Thyroid gland (tissue), 4 donors: ENCODE measurements at regions not wholly inside any gene's neighbourhood (a gene's known extent, or its start where the extent isn't known, plus 50 kb on each side); places are given as distances from the start of the nearest gene placed in this dataset.
A peak's percentile ranks its signal among the peaks of the same experiment; 100 is the strongest.
"Not testable (repeated sequence)": the region's sequence is repeated elsewhere in the genome, so short reads cannot be mapped to it uniquely, and the experiment has no call there.

Experiments
- DNase-seq, 2 donors: peaks; one replicate each; pipeline ENCODE4 v3.0.0-alpha.2; 2019
- H3K27ac ChIP-seq, 3 donors: fragments of 200-600 bp; sonication (generic); 1 replicate in 2 of 3; 2 replicates in 1 of 3; pipeline ENCODE4 v1.5.1; 2016 to 2019; ENCODE audit warnings: mild to moderate bottlenecking in 1 of 3, moderate library complexity in 1 of 3
- H3K27me3 ChIP-seq: fragments of 200-600 bp; sonication (generic); one replicate; pipeline ENCODE4 v1.5.1; 2019
- H3K36me3 ChIP-seq, 2 donors: fragments of 200-600 bp; sonication (generic); one replicate each; pipeline ENCODE4 v1.5.1; 2016 to 2019
- H3K4me1 ChIP-seq, 2 donors: fragments of 200-600 bp; sonication (generic); one replicate each; pipeline ENCODE4 v1.5.1; 2017 to 2019
- H3K4me3 ChIP-seq, 3 donors: fragments of 200-600 bp; sonication (generic); replicated peaks in 1 of 3; 1 replicate in 2 of 3; 2 replicates in 1 of 3; pipeline ENCODE4 v1.5.1; 2016; ENCODE audit warnings: mild to moderate bottlenecking in 1 of 3
- H3K9me3 ChIP-seq: fragments of 200-600 bp; sonication (generic); one replicate; pipeline ENCODE4 v1.5.1; 2017
- CTCF ChIP-seq, 6 experiments: fragments of 200-600 bp in 3 of 6; fragments of 450-650 bp in 3 of 6; sonication (generic) in 3 of 6; IDR thresholded peaks; one replicate each; pipeline ENCODE4 v1.5.1; 2016 to 2019; ENCODE audit warnings: antibody characterized with exemption in 6 of 6, mild to moderate bottlenecking in 2 of 6, inconsistent platforms in 1 of 6, moderate library complexity in 1 of 6
- POLR2A ChIP-seq, 2 donors: fragments of 450-650 bp; IDR thresholded peaks; one replicate each; pipeline ENCODE4 v1.6.1; 2017; ENCODE audit warnings: antibody characterized with exemption in 2 of 2, mild to moderate bottlenecking in 2 of 2, moderate library complexity in 1 of 2
- WGBS, 2 donors: methylation state at CpG; one replicate each; pipeline ENCODE4 v1.1.5; 2017; 5-methylcytosine and 5-hydroxymethylcytosine counted together
- intact Hi-C: fragments of 100-400 bp; cut with DNase I; formaldehyde crosslinking; loops from one replicate; pipeline ENCODE4 v1.15.1; 2023

GRCh38 chr2:221896505-221897151, 324.5 kb upstream of the EPHA4 start:
- intact Hi-C loops, result no loop called here
- no peaks in the 10 kb centered on the region for H3K36me3 ChIP-seq
- no peak for TF ChIP-seq POLR2A (IDR thresholded peaks at IDR 0.05)
- TF ChIP-seq CTCF (IDR thresholded peaks at IDR 0.05), result no peak
- WGBS, 2 donors, result 21 to 29% methylated on average over 10 of the region's 10 CpGs
- H3K4me1 ChIP-seq, result peaks cover 0 to 13% of the 10 kb centered on the region in 2 donors
- no peaks in the 10 kb centered on the region for H3K9me3 ChIP-seq
- peak; percentile 63 to 66 for DNase-seq
- no peak overlapping the region for H3K4me3 ChIP-seq
- no peaks in the 10 kb centered on the region for H3K27me3 ChIP-seq
- H3K27ac ChIP-seq, result no peak overlapping the region

GRCh38 chr2:221895366-221896121, 323.4 kb upstream of the EPHA4 start:
- peaks cover 0 to 13% of the 10 kb centered on the region in 2 donors for H3K4me1 ChIP-seq
- no peak overlapping the region for H3K4me3 ChIP-seq
- 56 to 66% methylated on average over 10 of the region's 10 CpGs for WGBS, 2 donors
- H3K27me3 ChIP-seq, result no peaks in the 10 kb centered on the region
- intact Hi-C loops, result no loop called here
- H3K36me3 ChIP-seq, result no peaks in the 10 kb centered on the region
- H3K27ac ChIP-seq, result no peak overlapping the region
- TF ChIP-seq POLR2A (IDR thresholded peaks at IDR 0.05), result no peak
- TF ChIP-seq CTCF (IDR thresholded peaks at IDR 0.05), result no peak
- H3K9me3 ChIP-seq, result no peaks in the 10 kb centered on the region
- peak in 1 of 2 donors; percentile 4 for DNase-seq

GRCh38 chr2:221893501-221893900, 321.4 kb upstream of the EPHA4 start:
- no peak overlapping the region for H3K27ac ChIP-seq
- intact Hi-C loops, result no loop called here
- WGBS, 2 donors, result 96% methylated on average over 8 of the region's 8 CpGs
- no peaks in the 10 kb centered on the region for H3K36me3 ChIP-seq
- no peak for DNase-seq
- no peak overlapping the region for H3K4me3 ChIP-seq
- H3K27me3 ChIP-seq, result no peaks in the 10 kb centered on the region
- peaks cover 0 to 13% of the 10 kb centered on the region in 2 donors for H3K4me1 ChIP-seq
- TF ChIP-seq POLR2A (IDR thresholded peaks at IDR 0.05) (no peak), CTCF (IDR thresholded peaks at IDR 0.05) (no peak)
- no peaks in the 10 kb centered on the region for H3K9me3 ChIP-seq

- H3K36me3 ChIP-seq, intact Hi-C loops, H3K9me3 ChIP-seq, H3K27me3 ChIP-seq, H3K4me3 ChIP-seq, H3K27ac ChIP-seq, DNase-seq: not testable (repeated sequence)
- WGBS, 2 donors, result 95% methylated on average over 7 of the region's 31 CpGs; no CpG with 5 or more reads in 1 of the 2 donors
- peaks cover 0 to 13% of the 10 kb centered on the region in 2 donors for H3K4me1 ChIP-seq
Measured at GRCh38 chr2:221892006-221892405, 319.9 kb upstream of the EPHA4 start.

GRCh38 chr2:221883976-221884375, 311.9 kb upstream of the EPHA4 start:
- intact Hi-C loops, result no loop called here
- WGBS, 2 donors, result 69 to 73% methylated on average over 4 of the region's 4 CpGs
- TF ChIP-seq CTCF (IDR thresholded peaks at IDR 0.05) (no peak), POLR2A (IDR thresholded peaks at IDR 0.05) (no peak)

More at GRCh38 chr2:221883976-221884375, 311.9 kb upstream of the EPHA4 start:
- Histone ChIP-seq H3K4me1 (no peaks in the 10 kb centered on the region), H3K27ac (no peak overlapping the region), H3K4me3 (no peak overlapping the region), H3K27me3 (no peaks in the 10 kb centered on the region), H3K9me3 (no peaks in the 10 kb centered on the region), H3K36me3 (no peaks in the 10 kb centered on the region)
- no peak for DNase-seq
